HG03521 (cell line): ENCODE measurements at regions not wholly inside any gene's neighbourhood (a gene's known extent, or its start where the extent isn't known, plus 50 kb on each side); places are given as distances from the start of the nearest gene placed in this dataset.

Source experiments
- ATAC-seq: cut with Tn5 transposase; IDR thresholded peaks from one replicate; pipeline ENCODE4 v1.9.1; 2021; ENCODE audit warnings: mild to moderate bottlenecking, moderate library complexity; ENCODE audit not compliant: unreplicated experiment

- no peak for ATAC-seq
Measured at GRCh38 chr22:48901324-48901723, 926.3 kb downstream of the BRD1 start.

- no peak for ATAC-seq
Measured at GRCh38 chr22:48900626-48901025, 927.0 kb downstream of the BRD1 start.

GRCh38 chr22:48900327-48900597 lies 927.4 kb downstream of the BRD1 start:
- no peak for ATAC-seq

GRCh38 chr22:48899523-48900326 lies 927.9 kb downstream of the BRD1 start:
- ATAC-seq, result no peak

- ATAC-seq, result no peak
Measured at GRCh38 chr22:48898524-48899250, 929.0 kb downstream of the BRD1 start.

GRCh38 chr22:48897645-48898370 lies 929.9 kb downstream of the BRD1 start:
- ATAC-seq, result no peak

GRCh38 chr22:48896766-48897644 lies 930.7 kb downstream of the BRD1 start:
- no peak for ATAC-seq

GRCh38 chr22:48895831-48896765 lies 931.6 kb downstream of the BRD1 start:
- ATAC-seq, result no peak

- no peak for ATAC-seq
Measured at GRCh38 chr22:48895336-48895735, 932.3 kb downstream of the BRD1 start.

- ATAC-seq, result no peak
Measured at GRCh38 chr22:48894804-48895250, 932.8 kb downstream of the BRD1 start.

GRCh38 chr22:48894064-48894671 lies 933.5 kb downstream of the BRD1 start:
- no peak for ATAC-seq

GRCh38 chr22:48893288-48894063 lies 934.2 kb downstream of the BRD1 start:
- ATAC-seq, result no peak

GRCh38 chr22:48892578-48893287 lies 934.9 kb downstream of the BRD1 start:
- ATAC-seq, result no peak

GRCh38 chr22:48891688-48892577 lies 935.7 kb downstream of the BRD1 start:
- no peak for ATAC-seq

GRCh38 chr22:48890693-48891554 lies 936.7 kb downstream of the BRD1 start:
- no peak for ATAC-seq
